GM19467 (cell line): ENCODE measurements at regions not wholly inside any gene's neighbourhood (a gene's known extent, or its start where the extent isn't known, plus 50 kb on each side); places are given as distances from the start of the nearest gene placed in this dataset.

ENCODE experiments used
- ATAC-seq: cut with Tn5 transposase; IDR thresholded peaks from one replicate; pipeline ENCODE4 v1.9.1; 2021; ENCODE audit warnings: mild to moderate bottlenecking, moderate library complexity; ENCODE audit not compliant: unreplicated experiment

- ATAC-seq, result no peak
Measured at GRCh38 chr10:107915215-107915610, 750.7 kb upstream of the SORCS1 start.

- no peak for ATAC-seq
Measured at GRCh38 chr10:107914450-107915214, 750.1 kb upstream of the SORCS1 start.

GRCh38 chr10:107913317-107914294 lies 749.1 kb upstream of the SORCS1 start:
- ATAC-seq, result no peak

GRCh38 chr10:107901076-107901475 lies 736.6 kb upstream of the SORCS1 start:
- no peak for ATAC-seq

GRCh38 chr10:107900131-107900530 lies 735.6 kb upstream of the SORCS1 start:
- no peak for ATAC-seq

GRCh38 chr10:107899502-107900062 lies 735.1 kb upstream of the SORCS1 start:
- no peak for ATAC-seq

GRCh38 chr10:107899075-107899474 lies 734.6 kb upstream of the SORCS1 start:
- no peak for ATAC-seq

- ATAC-seq, result no peak
Measured at GRCh38 chr10:107898392-107898791, 733.9 kb upstream of the SORCS1 start.

- ATAC-seq, result no peak
Measured at GRCh38 chr10:107894516-107894915, 730.0 kb upstream of the SORCS1 start.

GRCh38 chr10:107889105-107889504 lies 724.6 kb upstream of the SORCS1 start:
- no peak for ATAC-seq

- ATAC-seq, result no peak
Measured at GRCh38 chr10:107880185-107880584, 715.7 kb upstream of the SORCS1 start.

GRCh38 chr10:107873007-107873406 lies 708.5 kb upstream of the SORCS1 start:
- ATAC-seq, result no peak

GRCh38 chr10:107865691-107866090 lies 701.2 kb upstream of the SORCS1 start:
- ATAC-seq, result no peak

- no peak for ATAC-seq
Measured at GRCh38 chr10:107859065-107859464, 694.6 kb upstream of the SORCS1 start.

GRCh38 chr10:107856047-107856315 lies 691.5 kb upstream of the SORCS1 start:
- ATAC-seq, result no peak

- ATAC-seq, result no peak
Measured at GRCh38 chr10:107855301-107856046, 691.0 kb upstream of the SORCS1 start.

GRCh38 chr10:107848726-107849360 lies 684.3 kb upstream of the SORCS1 start:
- ATAC-seq, result no peak

GRCh38 chr10:107847620-107848019 lies 683.1 kb upstream of the SORCS1 start:
- peak; percentile 91 for ATAC-seq

- ATAC-seq, result no peak
Measured at GRCh38 chr10:107834706-107835105, 670.2 kb upstream of the SORCS1 start.

GRCh38 chr10:107831772-107832171 lies 667.3 kb upstream of the SORCS1 start:
- ATAC-seq, result no peak

GRCh38 chr10:107829161-107829560 lies 664.7 kb upstream of the SORCS1 start:
- ATAC-seq, result no peak
